ENCODE measurements at regions not wholly inside any gene's neighbourhood (a gene's known extent, or its start where the extent isn't known, plus 50 kb on each side); places are given as distances from the start of the nearest gene placed in this dataset.

GRCh38 chr11:86876716-86877234 is 76.4 kb downstream of the PRSS23 start:
- no peak for TF ChIP-seq CTCF (conservative IDR thresholded peaks at IDR 0.05; ENCODE audit: low read depth in 2 of 2)
- TF ChIP-seq CREB1 (CRISPR knock-in tag; IDR thresholded peaks at IDR 0.05; ENCODE audit: low read depth) = no peak
- TF ChIP-seq NANOG (IDR thresholded peaks at IDR 0.05; ENCODE audit: borderline replicate concordance) = no peak
- TF ChIP-seq ZNF331 (CRISPR knock-in tag; IDR thresholded peaks at IDR 0.05; ENCODE audit: low read depth) = no peak
- TF ChIP-seq ETS1 (IDR thresholded peaks at IDR 0.05) = no peak
- TF ChIP-seq JUNB (IDR thresholded peaks at IDR 0.05; ENCODE audit: unreplicated experiment) = no peak
- TF ChIP-seq EZH2 (IDR thresholded peaks at IDR 0.05; ENCODE audit: low read depth, unreplicated experiment) = no peak
- no peak for TF ChIP-seq EZH2phosphoT487 (IDR thresholded peaks at IDR 0.05; ENCODE audit: unreplicated experiment)
- no peak for TF ChIP-seq REST (IDR thresholded peaks at IDR 0.05; ENCODE audit: unreplicated experiment)
- no peak for TF ChIP-seq POLR2AphosphoS5 (IDR thresholded peaks at IDR 0.05; ENCODE audit: low read depth)
- no peak for TF ChIP-seq STAT1 (IDR thresholded peaks at IDR 0.05; ENCODE audit: unreplicated experiment)
- TF ChIP-seq ZNF114 (CRISPR knock-in tag; IDR thresholded peaks at IDR 0.05) = no peak
- TF ChIP-seq ZNF462 (CRISPR knock-in tag; IDR thresholded peaks at IDR 0.05) = no peak

All from GM23338 (cell line).